PC-3 (cell line): ENCODE measurements at regions not wholly inside any gene's neighbourhood (a gene's known extent, or its start where the extent isn't known, plus 50 kb on each side); places are given as distances from the start of the nearest gene placed in this dataset.

ENCODE experiments used
- CTCF ChIP-seq: fragments of 300-600 bp; sonication (generic); conservative IDR thresholded peaks from 2 replicates; pipeline ENCODE4 v1.5.1; 2017; ENCODE audit warnings: antibody characterized with exemption, low read depth, mild to moderate bottlenecking, low read length
- EZH2 ChIP-seq: fragments of 300-600 bp; sonication (generic); IDR thresholded peaks from one replicate; pipeline ENCODE4 v1.6.1; 2017; ENCODE audit warnings: antibody characterized with exemption, mild to moderate bottlenecking, low read length; ENCODE audit not compliant: unreplicated experiment
- EZH2phosphoT487 ChIP-seq: fragments of 300-600 bp; sonication (generic); IDR thresholded peaks from 2 replicates; pipeline ENCODE4 v1.6.1; 2018; ENCODE audit warnings: mild to moderate bottlenecking, antibody characterized with exemption, low read length, borderline replicate concordance

- TF ChIP-seq CTCF (no peak), EZH2 (no peak), EZH2phosphoT487 (no peak)
These were observed 163.2 kb upstream of the INTU start for GRCh38 chr4:127469542-127469941.
